ENCODE measurements at regions not wholly inside any gene's neighbourhood (a gene's known extent, or its start where the extent isn't known, plus 50 kb on each side); places are given as distances from the start of the nearest gene placed in this dataset.

DNA sequence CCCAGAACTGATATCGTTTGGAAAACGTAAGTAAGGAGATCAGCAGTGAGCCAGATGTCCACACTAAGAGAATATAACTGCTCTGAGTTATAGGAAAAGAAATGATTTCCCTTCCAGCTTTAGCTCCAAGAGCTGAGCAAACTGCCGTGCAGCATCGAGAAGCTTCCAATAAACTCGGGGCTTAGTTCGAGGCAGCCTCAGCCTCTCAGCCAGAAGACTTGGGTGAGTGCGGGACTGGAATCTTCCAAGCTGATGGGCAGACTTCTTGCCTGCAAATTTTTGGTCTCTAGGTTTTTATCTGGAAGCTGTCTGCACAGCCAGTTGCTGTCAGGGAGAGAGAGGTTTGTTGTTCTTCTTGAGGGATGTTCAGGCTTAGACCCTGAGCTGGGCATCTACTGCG is 196.1 kb downstream of the PHETA1 start:
- no peak for DNase-seq

- no peak for DNase-seq
These were observed 197.1 kb downstream of the PHETA1 start for GRCh38 chr12:111171832-111172231.

DNA sequence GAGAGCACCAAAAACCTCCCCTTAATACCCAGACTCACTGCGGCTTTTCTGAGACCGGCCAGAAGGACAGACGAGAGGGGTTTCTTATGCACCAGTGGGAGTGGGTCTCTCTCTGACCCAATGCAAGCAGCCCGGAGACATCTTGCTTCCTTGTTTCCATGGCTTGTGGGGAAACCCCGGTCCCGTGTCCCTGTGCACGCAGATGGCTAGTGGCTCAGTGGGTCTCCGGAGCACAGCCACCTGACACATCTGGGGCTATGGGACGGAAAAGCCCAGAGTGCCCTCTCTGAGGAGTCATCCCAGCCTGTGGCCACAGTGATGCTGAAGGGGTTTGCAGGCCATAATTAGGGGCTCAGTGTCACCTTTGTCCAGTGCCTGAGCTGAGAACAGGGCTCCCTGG is 197.6 kb downstream of the PHETA1 start:
- DNase-seq, result no peak

DNA sequence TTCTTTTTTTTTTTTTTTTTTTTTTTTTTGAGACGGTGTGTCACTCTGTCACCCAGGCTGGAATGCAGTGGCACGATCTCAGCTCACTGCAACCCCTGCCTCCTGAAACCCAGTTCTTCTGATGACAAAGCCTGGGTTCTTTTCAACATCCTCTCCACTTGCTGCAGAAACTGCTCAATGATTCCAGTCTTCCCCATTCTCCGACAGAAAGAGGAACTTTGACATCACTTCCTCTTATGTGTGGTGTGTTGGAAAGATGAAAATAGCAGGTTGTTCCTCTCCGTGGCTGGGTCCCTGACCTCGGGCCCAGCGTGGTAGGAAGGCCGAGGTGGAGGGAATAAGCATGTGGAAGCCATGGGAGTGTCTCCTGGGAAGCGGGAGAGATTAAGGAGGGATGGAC is 198.4 kb downstream of the PHETA1 start:
- DNase-seq, result no peak

DNA sequence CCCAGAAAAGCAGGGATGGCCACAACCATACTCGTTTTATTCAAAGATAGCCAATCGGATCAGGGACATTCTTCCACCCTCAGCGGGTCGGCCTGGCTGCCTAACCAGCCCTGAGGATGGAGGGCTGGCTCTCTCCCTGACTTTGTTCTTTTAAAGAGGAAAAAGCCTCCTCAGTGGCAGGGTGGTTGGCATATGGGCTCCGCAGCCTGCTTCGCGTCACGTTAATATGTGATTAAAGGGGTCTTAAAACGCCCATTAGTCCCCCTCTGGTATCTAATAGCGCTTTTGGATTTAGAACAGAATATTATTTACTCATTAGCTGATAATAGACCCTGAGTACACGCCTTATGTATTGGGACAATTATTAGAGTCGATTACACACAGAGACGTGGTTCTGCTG is 199.4 kb downstream of the PHETA1 start:
- DNase-seq, result no peak

DNA sequence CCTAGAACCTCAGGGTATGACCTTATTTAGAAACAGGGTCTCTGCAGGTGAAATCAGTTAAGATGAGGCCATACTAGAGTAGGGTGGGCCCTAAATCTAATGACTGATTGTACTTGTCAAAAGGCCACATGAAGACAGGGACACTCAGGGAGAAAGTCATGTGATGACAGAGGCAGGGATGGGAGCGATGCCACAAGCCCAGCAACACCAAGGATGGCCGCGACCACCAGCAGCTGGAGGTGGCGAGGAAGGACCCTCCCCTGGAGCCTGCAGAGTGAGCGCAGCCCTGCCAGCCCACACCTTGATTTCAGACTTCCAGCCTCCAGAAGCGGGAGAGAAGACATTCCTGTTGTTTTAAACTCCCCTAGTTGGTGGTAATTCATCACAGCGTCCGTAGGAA is 199.9 kb downstream of the PHETA1 start:
- DNase-seq, result no peak

DNA sequence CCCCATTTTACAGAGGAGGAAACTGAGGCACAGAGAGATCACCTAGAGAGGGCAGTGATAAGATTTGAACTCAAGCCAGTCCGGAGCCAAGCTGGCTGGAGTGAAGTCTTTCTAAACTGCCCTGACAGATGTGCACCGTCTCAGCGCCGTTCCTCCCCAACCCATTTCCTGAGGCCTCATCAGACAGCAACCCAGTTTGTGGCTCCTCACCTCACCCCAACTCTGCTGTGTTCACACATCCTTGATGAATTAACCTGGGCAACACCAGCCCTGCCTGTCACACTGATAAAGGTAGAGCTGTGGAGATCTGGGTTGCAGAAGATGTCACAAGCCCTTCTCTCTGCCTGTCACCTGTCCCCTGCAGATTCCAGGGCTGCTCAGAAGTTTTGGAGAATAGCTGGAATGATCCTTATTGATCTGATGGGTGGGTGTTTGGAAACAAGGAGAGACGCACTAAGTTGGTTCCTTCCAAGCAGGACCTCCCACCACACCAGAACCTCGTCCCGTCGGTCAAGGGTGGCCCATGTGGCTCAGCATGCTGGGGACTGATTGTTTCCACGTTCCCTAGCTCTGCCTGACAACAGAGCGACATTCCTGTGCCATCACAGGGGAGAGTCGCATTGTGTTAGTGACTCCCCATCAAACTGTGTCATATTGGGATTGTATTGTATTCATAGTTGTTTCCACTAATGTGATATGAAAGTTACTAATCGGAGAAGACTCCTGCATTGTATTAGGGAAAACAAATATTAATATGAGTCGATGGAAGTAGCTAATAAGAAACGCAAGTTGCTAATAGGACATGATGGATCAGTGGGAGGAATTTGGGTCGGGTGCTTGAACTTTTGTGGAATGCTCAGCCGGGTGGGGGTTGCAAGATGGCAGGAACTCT is 200.6 kb downstream of the PHETA1 start:
- no peak for DNase-seq

- DNase-seq, result no peak
These were observed 201.9 kb downstream of the PHETA1 start for GRCh38 chr12:111166779-111167540.

DNA sequence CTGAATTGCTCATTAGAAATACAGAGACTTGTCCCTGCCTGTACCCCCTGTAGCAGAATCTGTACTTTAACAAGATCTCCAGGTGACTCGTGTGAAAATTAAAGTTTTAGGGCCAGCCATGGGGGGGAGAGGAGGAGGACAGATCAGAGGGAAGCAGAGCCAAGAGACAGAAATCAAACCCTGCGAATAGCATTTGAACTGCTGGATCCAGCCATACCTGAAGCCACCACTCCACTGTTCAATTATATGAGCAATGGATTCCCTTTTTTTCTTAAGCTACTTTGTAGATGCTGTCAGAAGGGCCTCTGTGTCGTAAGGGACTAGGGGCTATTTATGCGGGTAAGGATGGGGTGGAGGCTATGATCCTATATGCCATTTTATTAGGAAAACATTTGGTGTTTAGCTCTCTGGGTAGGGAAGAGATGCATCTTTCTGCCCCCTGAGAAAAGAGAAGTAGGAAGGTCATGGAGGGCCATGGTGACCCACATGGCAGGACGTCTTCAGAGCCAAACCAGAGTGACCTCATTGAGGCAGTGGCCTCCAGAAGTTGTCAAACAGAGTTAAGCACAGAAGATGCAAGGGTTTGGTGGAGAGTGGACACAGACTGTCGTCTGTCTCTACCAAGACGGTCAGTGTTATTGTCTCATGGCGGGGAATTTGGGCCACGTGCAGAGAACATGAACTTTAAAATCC is 203.9 kb downstream of the PHETA1 start:
- no peak for DNase-seq

- no peak for DNase-seq
These were observed 205.5 kb downstream of the PHETA1 start for GRCh38 chr12:111163422-111163821.

DNA sequence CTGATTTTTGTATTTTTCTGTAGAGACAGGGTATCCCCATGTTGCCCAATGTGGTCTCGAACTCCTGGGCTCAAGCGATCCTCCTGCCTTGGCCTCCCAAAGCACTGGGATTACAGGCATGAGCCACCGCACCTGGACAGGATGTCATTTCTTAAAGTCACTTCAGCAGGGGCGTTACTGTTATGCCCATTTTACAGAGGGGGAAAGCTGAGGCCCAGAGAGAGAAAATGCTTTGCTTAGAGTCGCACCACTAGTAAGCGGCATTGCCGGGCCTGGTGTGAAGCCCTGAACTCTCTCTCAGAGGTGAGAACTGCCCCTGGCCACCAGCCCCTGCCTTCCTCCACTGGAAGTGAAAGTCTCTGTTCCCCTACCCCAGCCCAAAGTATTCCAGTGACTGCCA is 207.0 kb downstream of the PHETA1 start:
- DNase-seq, result no peak

DNA sequence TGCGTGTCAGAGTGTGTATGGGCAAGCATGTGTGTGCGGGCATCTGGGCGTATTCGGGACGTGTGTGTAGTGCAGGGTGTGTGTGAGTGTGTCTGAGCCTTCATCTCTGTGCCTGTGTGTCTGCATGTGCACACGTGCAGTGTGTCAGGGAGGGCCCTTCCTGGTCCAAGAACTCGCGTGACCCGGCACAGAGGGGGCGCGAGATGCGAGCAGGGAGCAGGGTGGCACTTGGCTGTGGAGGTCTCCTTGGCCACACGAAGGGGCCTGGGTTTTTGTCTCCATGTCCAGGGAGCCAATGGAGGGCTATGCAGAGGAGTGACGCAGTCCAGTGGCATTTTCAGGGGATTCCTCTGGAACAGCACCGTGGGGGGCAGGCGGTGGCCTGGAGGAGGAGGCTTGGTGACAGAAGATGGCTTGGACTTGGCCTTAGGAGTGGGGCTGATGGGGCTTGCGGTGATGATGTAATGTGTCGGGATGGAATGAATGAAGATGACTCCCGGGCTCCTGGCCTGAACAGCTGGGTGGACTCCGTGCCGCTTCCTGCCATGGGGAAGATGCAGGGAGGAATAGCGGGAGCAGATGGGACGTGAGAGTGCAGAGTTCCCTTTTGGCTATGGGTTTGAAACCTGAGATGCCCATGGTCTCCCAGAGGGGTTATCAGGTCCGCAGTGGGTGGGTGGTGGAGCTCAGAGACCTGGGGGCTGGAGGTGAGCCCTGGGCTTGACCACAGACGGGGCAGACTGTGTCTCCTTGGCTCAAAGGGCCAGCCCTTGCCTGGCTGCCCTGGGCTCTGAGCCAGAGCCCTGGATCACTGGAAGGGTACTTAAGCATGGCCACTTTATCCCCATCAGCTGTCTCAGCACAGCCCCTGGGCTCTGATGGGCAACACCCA is 208.3 kb downstream of the PHETA1 start:
- DNase-seq, result no peak

- DNase-seq, result no peak
These were observed 209.9 kb downstream of the PHETA1 start for GRCh38 chr12:111158992-111159391.

- no peak for DNase-seq
These were observed 211.4 kb downstream of the PHETA1 start for GRCh38 chr12:111157486-111157885.

DNA sequence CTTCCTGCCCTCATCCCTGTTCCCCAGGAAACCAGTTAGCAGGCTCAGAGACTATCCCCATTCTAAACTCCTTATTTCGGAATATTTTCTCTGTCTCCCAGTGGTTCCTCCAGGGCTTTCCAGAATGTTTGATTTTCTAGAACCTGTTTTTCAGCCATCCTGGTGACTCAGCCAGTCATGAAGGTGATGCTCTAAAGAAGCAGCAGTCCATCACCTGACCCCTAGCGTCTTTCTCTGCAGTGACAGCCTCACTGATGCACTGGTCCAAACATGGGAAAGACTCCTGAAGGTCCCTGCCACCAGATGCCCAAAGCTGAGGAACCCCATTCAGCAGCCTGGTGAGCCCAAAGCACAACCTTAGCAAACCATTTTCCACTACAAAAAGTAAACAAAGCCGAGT is 212.6 kb downstream of the PHETA1 start:
- DNase-seq, result no peak

- no peak for DNase-seq
These were observed 213.4 kb downstream of the PHETA1 start for GRCh38 chr12:111155521-111155920.

GRCh38 chr12:111155020-111155419 is 213.9 kb downstream of the PHETA1 start:
- no peak for DNase-seq

DNA sequence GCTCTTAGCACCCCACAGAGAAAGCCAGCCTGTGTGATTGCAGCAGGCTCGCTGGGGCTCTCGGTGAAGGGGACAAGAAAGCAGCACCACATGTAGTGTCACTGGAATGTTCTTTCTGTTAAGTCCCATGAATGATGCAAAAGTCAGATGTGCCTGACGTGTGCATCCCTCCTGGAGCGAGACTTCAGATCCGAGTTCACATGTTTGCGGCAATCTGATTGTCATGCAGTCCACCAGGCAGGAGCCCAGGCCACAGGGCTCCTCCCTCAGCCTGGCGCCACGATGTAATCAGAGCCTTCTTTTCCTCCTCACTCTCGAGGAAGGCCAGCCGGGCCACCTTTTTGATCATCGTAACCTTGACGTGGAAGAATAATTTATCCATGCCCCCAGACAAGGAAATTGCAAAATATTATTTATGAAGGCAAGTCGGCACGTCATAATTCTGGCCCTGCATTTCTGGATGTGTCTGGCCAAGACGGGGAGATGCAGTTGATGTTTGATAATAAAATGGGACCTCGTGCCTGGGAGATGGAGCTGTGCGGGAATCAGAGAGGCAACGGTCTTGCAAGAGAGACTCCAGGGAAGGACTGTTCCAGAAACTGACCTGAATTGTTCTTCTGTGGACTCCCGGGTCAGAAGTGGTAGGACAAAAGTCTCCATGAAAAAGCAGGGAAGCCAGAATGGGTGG is 214.6 kb downstream of the PHETA1 start:
- DNase-seq, result no peak

DNA sequence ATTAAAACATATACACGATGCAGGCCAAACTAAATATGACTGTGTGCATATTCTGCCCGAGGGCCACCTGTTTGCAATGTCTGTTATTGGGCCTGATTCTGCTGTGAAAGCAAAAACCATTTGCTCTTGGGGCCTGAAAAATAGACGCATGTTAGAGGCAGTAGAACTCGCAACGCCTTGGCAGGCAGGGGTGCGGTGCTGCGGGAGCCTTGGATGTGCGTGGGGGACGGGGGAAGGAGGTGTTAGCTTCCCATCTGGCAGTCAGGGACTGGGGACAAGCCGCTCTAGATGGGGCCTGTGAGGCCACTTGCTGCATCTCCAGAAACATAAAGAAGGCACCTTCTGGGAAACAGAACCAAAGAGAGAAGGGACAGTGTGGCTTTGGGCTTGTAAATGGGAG is 216.3 kb downstream of the PHETA1 start:
- no peak for DNase-seq

DNA sequence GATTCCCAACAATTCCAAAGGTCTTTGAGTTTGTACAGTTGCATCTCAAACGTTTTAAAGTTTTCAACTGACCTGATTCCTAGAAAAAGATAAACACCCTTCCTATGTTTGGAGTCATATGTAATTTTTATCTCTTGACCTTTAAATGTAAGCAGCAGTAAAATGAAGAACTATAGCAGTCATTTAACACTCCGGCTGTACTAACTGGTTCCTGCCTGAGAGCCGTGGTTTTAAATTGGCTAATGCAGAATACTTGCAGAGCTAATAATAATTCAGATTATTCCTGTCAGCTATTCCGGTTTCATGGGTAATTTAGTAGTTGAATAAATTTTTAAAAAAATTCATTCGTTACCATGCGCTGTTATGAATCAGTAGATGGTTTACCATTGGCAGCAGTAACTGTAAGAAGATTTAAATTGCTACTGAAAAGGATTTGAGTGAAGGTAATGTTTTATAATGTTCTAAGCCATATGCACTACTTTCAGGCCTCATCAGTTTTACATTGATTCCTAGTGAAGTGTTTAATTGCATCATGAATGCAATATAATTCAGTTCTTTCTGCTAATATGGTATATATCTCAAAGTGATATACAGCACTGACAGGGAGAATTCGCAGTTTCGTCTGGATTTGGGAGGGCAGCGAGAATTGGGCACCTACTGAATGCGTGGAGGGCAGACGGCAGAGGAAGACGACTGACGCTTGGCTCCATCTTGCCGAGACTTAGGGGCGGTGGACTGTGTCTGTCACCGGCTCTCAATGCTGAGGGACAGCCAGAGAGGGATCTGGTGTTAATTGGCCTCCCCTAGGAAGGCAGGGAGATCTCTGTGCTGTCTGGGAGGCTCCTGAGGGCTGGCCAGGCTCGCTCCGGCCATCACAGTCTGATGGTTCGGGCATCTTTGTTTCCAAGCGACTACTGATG is 217.7 kb downstream of the PHETA1 start:
- DNase-seq, result no peak

- DNase-seq, result no peak
These were observed 218.5 kb downstream of the PHETA1 start for GRCh38 chr12:111150360-111150759.
